OCI-LY7 (cell line): ENCODE measurements at regions not wholly inside any gene's neighbourhood (a gene's known extent, or its start where the extent isn't known, plus 50 kb on each side); places are given as distances from the start of the nearest gene placed in this dataset.

Source experiments
- BruUV-seq: library from RNA; stranded (reverse); fragments of 400-500 nt; replicated peaks from 2 replicates; lab custom pipeline; 2021; lab: Mats Ljungman, UMichigan
- CTCF ChIA-PET: fragments of 300-600 bp; sonication (Branson Sonifier 250); formaldehyde crosslinking; loops from one replicate; lab custom pipeline; 2022; ENCODE audit warnings: antibody characterized with exemption; ENCODE audit not compliant: unreplicated experiment; lab: Charles Lee
- POLR2A ChIA-PET: fragments of 300-600 bp; sonication (Branson Sonifier 250); formaldehyde crosslinking; loops from one replicate; lab custom pipeline; 2022; ENCODE audit warnings: antibody characterized with exemption; lab: Charles Lee
- DNase-seq: peaks from one replicate; pipeline ENCODE4 v3.0.0-alpha.2; 2015; ENCODE audit warnings: low spot score
- H2AFZ ChIP-seq: fragments of 200-600 bp; sonication (generic), shearing (Covaris generic); 2 replicates; pipeline ENCODE4 v1.6.1; 2014; ENCODE audit warnings: mild to moderate bottlenecking, antibody characterized with exemption, low read length, moderate library complexity
- H3K27ac ChIP-seq: fragments of 200-600 bp; sonication (generic); 2 replicates; pipeline ENCODE4 v1.5.1; 2014; ENCODE audit warnings: mixed run types, low read depth, mild to moderate bottlenecking, moderate library complexity, low read length, inconsistent platforms; ENCODE audit not compliant: poor library complexity, severe bottlenecking
- H3K36me3 ChIP-seq: fragments of 200-600 bp; sonication (generic); 2 replicates; pipeline ENCODE4 v1.6.1; 2014; ENCODE audit warnings: mild to moderate bottlenecking, antibody characterized with exemption, low read length, moderate library complexity, mixed read lengths; ENCODE audit not compliant: insufficient read depth
- H3K4me1 ChIP-seq: fragments of 200-600 bp; sonication (generic); 2 replicates; pipeline ENCODE4 v1.5.1; 2014; ENCODE audit warnings: mild to moderate bottlenecking, low read length; ENCODE audit not compliant: insufficient read depth, poor library complexity, severe bottlenecking
- H3K4me2 ChIP-seq: fragments of 200-600 bp; sonication (generic); 2 replicates; pipeline ENCODE4 v1.6.1; 2014; ENCODE audit warnings: mild to moderate bottlenecking, low read length
- H3K4me3 ChIP-seq: fragments of 200-600 bp; sonication (generic); 2 replicates; pipeline ENCODE4 v1.5.1; 2014; ENCODE audit warnings: mild to moderate bottlenecking, low read depth, low read length; ENCODE audit not compliant: poor library complexity, severe bottlenecking
- H3K79me2 ChIP-seq: fragments of 200-600 bp; sonication (generic); 2 replicates; pipeline ENCODE4 v1.6.1; 2016; ENCODE audit warnings: low read depth, mild to moderate bottlenecking, low read length, moderate library complexity, mixed read lengths; ENCODE audit not compliant: insufficient read depth
- H3K9me2 ChIP-seq: fragments of 200-600 bp; sonication (generic); 2 replicates; pipeline ENCODE4 v1.6.1; 2016; ENCODE audit warnings: mild to moderate bottlenecking, low read length, mixed read lengths; ENCODE audit not compliant: insufficient read depth
- H3K9me3 ChIP-seq: fragments of 200-600 bp; sonication (generic); 2 replicates; pipeline ENCODE4 v1.6.1; 2014; ENCODE audit warnings: mild to moderate bottlenecking, mixed run types, low read length, mixed read lengths
- H4K20me1 ChIP-seq: fragments of 200-600 bp; sonication (generic); 2 replicates; pipeline ENCODE4 v1.6.1; 2014; ENCODE audit warnings: mild to moderate bottlenecking, antibody characterized with exemption, low read length, moderate library complexity, mixed read lengths; ENCODE audit not compliant: insufficient read depth
- CTCF ChIP-seq: fragments of 200-600 bp; sonication (generic); conservative IDR thresholded peaks from 2 replicates; pipeline ENCODE4 v1.5.1; 2014; ENCODE audit warnings: mild to moderate bottlenecking, antibody characterized with exemption, low read length, moderate library complexity, mixed read lengths
- EZH2phosphoT487 ChIP-seq: fragments of 200-600 bp; sonication (generic); IDR thresholded peaks from 2 replicates; pipeline ENCODE4 v1.6.1; 2018; ENCODE audit warnings: low read depth, borderline replicate concordance, mild to moderate bottlenecking, mixed run types, antibody characterized with exemption, low read length, moderate library complexity, mixed read lengths
- intact Hi-C: fragments of 100-400 bp; cut with micrococcal nuclease; formaldehyde crosslinking; loops from one replicate; pipeline ENCODE4 v1.10.0; 2022; ENCODE audit not compliant: unreplicated experiment

DNA sequence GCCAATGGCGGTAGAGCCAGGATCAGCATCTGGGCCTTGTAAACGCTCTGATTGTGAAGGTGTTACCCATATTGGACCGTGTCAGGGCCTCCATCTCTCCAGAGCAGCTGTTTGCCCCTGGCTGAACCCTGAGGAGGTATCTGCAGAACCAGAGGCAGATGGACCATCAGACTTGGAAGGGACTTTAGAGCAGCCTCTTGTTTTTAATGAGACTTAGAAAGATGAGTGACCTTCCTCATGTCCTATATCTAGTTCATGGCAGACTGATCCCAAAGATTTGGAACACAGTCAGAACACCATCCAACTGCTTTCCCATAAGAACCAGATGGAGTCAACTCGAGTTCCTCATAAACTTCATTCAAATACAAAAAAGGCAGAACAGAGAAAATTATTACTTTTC lies 135.1 kb upstream of the MSX1 start:
- TF ChIP-seq EZH2phosphoT487 (no peak), CTCF (no peak)
- CTCF ChIA-PET: no interaction called here
- Histone ChIP-seq H2AFZ (no peak overlapping the region), H3K4me2 (no peak overlapping the region), H3K9me3 (peaks cover 10% of the 10 kb centered on the region; the same call in 1 of the 2 replicates), H3K27ac (no peak overlapping the region), H3K36me3 (no peaks in the 10 kb centered on the region), H3K79me2 (no peaks in the 10 kb centered on the region), H3K9me2 (no peaks in the 10 kb centered on the region), H4K20me1 (no peaks in the 10 kb centered on the region), H3K4me1 (no peaks in the 10 kb centered on the region), H3K4me3 (no peak overlapping the region)
- no peak for DNase-seq
- POLR2A ChIA-PET: no interaction called here
- no TSS peak for BruUV-seq
- intact Hi-C loops: no loop called here

- H3K9me3 ChIP-seq: peaks cover 10% of the 10 kb centered on the region; the same call in 1 of the 2 replicates
- H3K4me3 ChIP-seq: no peak overlapping the region
- H3K27ac ChIP-seq: no peak overlapping the region
- BruUV-seq: no TSS peak
- no peaks in the 10 kb centered on the region for H3K9me2 ChIP-seq
- no peak for DNase-seq
- no peaks in the 10 kb centered on the region for H3K4me1 ChIP-seq
- CTCF ChIA-PET: no interaction called here
- intact Hi-C loops: no loop called here
- no peaks in the 10 kb centered on the region for H3K79me2 ChIP-seq
- H3K36me3 ChIP-seq: no peaks in the 10 kb centered on the region
- POLR2A ChIA-PET: no interaction called here
- H2AFZ ChIP-seq: no peak overlapping the region
- TF ChIP-seq CTCF: no peak
- no peak for TF ChIP-seq EZH2phosphoT487
- H3K4me2 ChIP-seq: no peak overlapping the region
- no peaks in the 10 kb centered on the region for H4K20me1 ChIP-seq
These were observed 137.8 kb upstream of the MSX1 start for GRCh38 chr4:4721636-4722035.

GRCh38 chr4:4720646-4721045 lies 138.8 kb upstream of the MSX1 start:
- H3K27ac ChIP-seq: no peak overlapping the region
- no peak overlapping the region for H3K4me3 ChIP-seq
- no peak overlapping the region for H2AFZ ChIP-seq
- no peaks in the 10 kb centered on the region for H3K9me3 ChIP-seq
- DNase-seq: no peak
- no peaks in the 10 kb centered on the region for H3K79me2 ChIP-seq
- H3K4me2 ChIP-seq: no peak overlapping the region
- no peaks in the 10 kb centered on the region for H3K4me1 ChIP-seq
- intact Hi-C loops: no loop called here
- TF ChIP-seq CTCF (no peak), EZH2phosphoT487 (no peak)
- no peaks in the 10 kb centered on the region for H3K36me3 ChIP-seq
- ChIA-PET CTCF (interaction anchor here (0.6 kb wide), 1 partner anchor 956 kb away, joined by 3 read pairs; no protein-coding TSS in a partner anchor), POLR2A (no interaction called here)
- no TSS peak for BruUV-seq
- no peaks in the 10 kb centered on the region for H3K9me2 ChIP-seq
- no peaks in the 10 kb centered on the region for H4K20me1 ChIP-seq
